NCI-H510A treated with DMSO at 0.1 percent for 48 hours (cell line): ENCODE measurements at regions not wholly inside any gene's neighbourhood (a gene's known extent, or its start where the extent isn't known, plus 50 kb on each side); places are given as distances from the start of the nearest gene placed in this dataset.

ENCODE experiments used
- DNase-seq: peaks from one replicate; lab custom pipeline; 2025; lab: John Stamatoyannopoulos, UW

DNA sequence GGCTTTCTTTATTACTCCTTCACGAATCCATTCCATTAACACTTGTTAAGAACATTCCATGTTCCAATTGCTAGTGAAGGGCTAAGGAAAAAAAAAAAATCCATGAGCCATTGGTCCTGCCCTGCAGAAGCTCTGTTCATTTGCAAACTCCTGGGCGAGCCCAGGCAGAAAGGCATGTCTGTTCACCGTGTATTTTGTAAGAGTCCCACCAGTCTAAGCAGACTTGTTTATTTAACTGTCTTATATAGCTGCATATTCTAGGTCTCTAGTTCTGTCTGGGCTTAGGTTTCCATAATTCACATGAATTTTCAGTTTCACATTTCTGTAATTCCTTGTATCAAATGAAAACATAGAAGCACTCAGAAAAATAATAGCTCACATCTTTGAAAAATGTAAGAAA is 97.4 kb upstream of the POU2AF2 start:
- no peak for DNase-seq

DNA sequence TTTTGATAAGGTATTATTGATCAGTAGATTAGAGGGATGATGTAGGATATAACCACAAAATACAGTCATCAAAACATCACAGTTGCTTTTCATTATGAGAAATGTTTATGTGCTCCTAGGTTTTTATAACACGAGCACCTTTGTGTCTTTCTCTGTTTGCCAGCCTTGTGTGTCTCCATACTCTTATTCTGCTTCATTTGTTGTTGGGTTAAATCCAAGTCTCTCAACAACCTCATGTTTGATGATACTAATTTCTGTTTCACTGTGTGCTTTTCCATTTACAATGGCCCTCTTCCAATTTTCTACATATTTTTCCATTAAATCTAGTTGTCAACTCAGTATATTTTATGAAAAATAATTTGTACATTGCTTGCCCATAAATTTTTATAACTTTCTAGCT is 107.7 kb upstream of the POU2AF2 start:
- DNase-seq = no peak

DNA sequence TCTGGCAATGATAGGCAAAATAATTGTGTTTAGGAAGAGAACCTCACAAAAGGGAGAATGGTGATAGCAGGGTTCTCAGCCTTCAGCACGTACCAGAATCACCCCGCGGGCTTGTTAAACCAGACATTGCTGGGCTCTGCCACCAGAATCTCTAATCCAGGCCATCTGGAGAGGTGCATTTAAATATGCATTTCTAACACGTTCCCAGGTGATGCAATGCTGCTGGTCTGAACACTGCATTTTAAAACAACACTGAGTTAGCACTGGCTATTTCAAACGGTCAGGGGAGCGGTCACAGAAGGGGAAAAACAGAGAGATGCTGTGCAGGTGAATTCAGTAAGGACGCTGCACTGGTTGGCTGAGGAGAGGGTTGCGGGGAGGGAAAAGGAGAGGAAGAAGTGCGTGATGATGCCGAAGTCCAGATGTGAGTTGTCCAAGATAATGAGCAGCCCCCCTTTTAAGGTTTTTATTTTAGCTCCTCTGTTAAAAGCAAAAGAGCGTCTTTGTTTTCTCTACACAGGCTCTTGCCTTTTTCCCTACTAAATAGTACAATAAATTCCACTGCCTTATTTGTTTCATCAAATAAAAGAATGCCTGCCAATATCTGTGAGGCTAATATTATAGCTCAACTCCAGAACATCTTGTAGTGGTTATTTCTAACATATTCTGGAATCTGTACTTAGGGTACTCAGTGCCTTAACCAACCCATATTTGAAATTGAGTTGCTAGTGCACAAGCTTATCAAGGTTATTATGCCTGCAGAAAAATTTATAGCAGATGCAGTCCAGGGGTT is 109.6 kb upstream of the POU2AF2 start:
- DNase-seq = no peak

DNA sequence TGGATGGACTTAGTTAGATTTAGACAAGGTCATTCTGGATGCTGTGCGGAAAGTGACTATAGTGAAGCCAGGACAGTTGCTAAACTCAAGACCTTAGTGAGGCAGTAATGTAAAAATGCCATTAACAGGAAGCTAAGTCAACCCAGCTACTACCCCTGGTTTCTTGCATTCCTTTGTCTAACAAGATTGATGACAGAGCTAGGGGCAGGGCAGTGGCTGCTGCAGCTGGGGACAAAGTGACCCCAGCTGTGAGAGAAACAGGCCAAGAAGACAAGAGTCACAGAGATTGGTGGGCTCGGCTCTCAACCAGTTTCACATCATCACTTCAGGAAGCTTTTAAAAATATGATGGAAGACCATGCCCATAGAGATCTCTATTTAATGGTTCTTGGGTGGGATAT is 110.4 kb upstream of the POU2AF2 start:
- no peak for DNase-seq

DNA sequence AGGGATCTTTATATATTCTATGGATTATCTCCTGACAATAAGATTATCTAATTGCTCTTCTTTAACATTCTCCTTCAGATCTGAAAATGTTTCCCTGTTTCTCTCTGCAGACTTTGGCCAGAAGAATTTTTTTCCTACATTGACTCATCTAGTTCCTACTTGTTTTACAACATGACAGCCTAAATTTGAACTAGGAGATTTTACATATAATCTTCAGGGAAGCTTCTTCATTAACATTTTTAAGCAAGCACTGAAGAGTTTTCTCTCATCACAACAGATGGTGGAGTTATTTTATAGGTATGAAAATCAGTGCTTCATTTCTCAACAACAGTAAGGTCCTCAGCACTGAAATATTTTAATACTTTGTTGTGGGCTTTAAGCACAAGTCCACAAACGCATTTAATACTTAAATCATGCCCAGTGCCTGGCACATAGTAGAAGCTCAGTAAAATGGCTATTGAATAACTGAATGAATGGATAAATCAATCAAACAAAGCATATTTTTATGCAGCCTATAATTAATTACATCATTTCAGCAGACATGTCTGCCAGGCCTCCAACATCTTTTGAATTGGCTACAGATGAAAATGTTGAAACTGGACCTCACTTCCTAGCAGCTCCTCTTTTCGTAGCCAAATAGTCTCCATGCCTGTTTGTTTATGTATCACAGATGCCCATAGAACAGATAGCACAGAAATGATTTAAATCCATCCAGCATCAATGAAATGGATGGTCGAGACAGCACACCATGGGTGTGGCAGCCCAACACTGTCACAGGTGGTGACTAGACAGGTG is 117.3 kb upstream of the POU2AF2 start:
- DNase-seq = no peak

DNA sequence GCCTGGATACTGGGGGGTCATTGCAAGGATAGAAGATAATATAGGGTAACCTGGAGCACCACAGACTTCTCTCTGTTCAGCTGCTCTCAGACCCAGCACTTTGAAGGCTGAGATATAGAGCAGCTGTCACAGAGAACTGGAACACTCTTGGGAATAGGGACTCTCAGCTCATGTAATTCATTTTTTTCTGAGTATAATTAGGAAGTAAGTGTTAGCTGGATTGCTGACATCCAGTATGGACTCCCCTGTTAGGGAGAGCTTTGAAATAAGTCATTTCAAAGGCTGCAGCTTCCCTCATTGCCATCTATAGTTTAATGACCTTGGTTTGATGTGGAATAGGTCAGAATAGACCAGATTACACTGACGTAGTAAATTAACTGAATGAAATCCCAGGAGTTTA is 120.8 kb upstream of the POU2AF2 start:
- no peak for DNase-seq

DNA sequence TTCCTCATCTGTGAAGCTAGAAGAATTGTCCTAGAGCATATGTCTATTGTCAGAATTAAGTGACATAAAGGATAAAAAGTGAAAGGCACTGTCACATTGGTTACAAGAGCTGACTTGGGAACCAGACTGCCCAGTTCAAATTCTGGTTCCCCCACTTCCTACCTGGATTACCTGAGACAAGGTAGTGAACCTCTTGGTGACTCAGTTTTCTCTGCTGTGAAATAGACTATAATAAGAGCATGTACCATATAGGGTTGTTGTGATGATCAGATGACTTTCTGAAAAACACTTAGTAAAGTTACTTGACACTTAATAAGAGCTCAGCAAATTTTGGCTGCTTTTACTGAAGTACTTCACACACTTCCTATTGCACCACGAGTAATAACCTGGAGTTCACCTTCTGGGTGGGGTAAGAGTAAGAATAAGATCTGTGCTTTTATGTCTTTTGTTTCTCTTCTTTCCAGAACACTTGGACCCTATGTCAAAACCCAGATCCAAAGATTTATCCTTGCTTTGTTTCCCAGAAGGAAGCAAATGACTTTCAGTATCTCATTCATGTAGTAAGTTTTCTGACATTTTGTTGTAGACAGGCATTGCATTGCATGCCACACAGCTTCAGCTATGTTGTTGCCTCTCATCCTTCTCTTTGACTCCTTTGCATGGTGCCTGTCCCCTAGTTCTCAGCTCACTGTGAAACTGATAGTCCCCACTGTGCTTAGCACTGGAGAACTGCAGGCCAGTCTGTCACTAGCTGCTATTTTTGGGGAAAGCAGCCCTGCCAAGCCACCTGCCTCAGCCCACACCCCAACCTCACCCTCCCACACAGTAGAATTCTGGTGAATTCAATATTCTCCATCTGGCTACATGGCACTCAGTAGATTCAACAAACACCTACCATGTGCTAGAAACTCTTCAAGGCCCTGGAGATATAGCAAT is 121.8 kb upstream of the POU2AF2 start:
- DNase-seq = no peak

DNA sequence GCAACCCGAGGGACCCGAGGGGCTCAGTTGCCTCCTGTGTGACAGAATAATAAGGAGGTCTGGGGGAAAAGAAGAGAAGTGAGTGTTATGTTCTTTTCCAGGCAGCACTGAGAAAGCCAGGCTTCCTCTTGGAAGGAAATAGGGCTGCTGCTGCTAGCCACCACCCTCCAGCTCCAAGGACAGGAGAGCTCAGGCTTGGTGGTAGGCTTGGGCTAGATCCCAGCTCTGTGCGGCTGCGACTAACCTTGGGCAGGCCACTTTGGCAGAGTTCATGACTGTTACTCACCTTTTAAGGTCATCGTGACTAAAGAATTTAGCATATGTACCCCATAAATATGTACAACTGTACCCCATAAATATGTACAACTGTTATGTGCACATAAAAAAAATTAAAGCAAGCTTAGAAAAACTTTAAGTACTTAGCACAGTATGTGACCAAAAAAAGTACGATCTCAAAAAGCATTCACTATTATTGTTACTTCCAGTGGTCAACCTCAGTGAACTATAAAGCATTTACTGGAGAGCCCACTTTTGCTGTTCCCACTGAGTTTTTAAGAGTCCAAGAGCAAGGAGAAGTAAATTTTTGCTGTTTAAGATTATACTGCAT is 124.7 kb upstream of the POU2AF2 start:
- DNase-seq = no peak

DNA sequence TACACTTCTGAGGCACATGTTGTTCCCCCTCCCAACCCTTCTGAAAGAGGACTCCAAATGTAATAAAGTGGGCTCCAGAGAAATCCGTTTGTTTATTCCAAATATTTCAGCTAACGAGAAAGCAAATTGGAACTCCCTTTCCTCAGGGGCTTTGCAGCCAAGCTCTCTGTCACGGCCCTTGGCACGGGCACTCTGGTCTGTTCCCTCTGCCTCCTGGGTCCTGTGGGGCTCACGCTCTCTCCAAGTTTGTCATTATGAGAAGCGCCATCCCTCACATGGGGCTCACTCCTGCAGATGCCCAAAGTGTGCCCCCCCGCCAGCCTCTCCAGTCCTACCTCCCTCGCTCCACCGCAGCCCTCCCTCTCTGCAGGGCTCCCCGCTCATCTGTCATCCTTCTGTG is 125.4 kb upstream of the POU2AF2 start:
- no peak for DNase-seq

DNA sequence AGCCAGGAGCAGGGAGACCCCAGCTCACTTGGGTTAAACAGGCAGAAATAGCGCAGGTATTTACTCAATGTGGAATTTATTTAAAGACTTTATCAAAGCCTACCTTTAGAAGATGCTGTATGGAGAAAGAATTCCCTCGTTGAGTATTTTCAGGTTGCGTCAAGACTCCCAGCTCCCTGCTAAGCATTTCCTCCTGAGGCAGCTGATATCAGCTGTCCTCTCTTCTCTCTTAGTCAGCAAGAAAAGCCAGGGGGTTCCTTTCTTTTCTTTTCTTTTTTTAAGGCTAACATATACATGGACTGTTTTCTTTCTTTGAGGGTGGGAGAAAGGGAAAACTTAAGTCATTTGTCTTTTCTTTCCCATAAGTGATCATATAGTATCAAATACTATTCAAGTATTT is 125.8 kb upstream of the POU2AF2 start:
- DNase-seq = no peak

DNA sequence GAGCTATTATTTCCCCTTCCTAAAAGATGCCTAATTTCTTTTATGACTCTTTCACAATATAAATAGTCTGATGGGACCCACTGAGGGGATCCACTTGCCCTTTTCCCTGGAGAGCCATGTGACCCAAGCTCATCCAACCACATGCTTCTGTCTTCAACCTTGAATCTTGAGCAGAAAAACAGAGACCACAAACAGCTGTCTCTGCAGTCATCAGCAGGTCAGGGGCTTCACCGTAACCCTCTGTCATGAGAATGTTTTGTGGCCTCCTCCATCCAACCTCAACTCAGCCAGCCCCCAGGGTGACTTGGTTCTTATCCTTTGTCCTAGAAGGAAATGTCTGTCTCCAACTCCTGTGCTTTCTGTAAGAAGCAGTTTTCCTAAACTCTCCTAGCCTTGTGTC is 129.6 kb upstream of the POU2AF2 start:
- DNase-seq = no peak

DNA sequence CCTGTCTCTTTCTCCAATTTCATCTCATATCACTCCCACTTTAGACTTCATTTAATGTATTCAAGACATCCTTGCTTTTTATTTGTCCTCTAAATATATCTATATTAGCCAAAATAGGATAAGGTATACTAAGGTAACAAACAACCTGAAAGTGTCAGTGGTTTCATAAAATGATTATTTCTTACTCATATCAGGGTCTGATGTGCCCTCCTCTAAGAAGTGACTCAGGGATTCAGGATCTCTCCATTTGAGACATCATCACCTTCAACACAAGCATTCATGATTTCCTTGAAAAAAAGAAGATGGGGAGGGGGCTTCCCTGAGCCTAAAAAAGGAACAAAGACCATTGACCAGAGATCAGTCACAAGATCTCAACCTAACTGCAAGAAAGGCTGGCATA is 131.4 kb upstream of the POU2AF2 start:
- DNase-seq = no peak

DNA sequence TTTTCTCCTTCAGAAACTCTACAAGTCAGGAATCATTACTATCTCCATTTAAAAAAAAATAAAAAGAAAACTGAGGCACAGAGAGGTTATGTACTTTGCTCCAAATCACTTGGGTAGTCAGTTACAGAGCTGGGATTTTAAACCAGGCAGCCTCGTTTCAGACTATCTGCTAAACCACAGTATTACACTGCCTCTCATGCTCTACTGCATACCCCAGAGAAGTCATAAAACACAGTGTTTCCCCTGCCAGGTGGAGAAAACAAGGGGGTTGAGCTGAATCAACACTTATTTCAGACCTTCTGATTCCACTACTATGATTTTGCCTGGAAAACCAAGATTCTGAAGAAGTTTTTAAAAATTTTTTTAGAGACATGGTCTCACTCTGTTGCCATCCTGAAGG is 132.9 kb upstream of the POU2AF2 start:
- DNase-seq = no peak

DNA sequence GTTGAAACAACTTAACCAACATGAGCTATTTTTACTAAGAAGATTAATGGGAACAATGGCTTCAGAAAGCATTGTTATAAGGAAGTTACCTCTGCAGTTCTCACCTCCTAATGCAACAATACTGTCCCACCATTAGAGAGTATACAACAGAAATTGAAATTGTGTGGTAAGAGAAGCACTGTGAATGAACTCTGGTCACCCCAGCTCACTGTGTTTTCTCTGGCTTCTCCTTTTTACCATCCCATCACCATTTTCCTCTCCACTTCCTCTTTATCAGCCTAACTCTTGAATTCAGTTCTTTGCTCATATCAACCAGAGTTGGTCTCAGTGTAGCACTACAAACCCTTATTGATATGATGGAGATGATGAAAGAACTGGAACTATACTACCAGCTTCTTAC is 138.0 kb upstream of the POU2AF2 start:
- DNase-seq = no peak

DNA sequence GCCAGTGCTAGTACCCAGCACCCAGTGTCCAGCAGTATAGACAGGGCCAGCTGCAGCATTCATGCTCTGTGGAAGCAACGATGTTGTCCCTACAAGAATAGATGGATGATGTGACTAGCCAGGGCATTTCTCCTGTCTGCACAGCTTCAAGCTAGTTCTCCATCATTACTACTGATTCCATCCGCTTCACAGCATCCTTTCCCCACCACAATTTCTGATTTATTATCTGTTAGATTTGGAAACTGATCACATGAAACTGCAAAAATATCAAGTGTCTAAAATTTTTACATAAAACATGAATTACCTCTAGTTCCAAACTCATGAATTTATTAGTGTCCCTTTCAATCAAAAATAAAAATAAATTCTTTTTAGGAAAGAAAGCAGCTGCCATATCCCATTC is 138.9 kb upstream of the POU2AF2 start:
- no peak for DNase-seq

DNA sequence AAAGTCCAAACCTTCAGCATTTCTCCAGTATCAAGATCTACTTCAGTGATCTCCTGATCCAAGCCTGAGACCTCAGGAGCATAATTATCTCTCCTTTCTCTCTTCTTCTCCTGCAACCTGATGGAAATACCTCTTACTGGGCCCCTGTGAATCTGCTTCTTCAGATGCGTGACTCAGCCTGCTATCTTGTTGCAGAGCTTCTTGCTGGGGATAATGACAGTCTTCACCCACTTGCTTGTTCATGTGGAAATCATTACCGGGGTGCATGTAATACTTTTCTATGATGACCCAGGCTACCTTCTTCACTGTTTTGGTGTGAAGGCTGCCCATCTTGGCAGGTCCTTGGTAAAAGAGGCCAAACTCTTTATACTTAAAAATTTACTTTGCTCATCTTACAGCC is 140.0 kb upstream of the POU2AF2 start:
- DNase-seq = no peak

DNA sequence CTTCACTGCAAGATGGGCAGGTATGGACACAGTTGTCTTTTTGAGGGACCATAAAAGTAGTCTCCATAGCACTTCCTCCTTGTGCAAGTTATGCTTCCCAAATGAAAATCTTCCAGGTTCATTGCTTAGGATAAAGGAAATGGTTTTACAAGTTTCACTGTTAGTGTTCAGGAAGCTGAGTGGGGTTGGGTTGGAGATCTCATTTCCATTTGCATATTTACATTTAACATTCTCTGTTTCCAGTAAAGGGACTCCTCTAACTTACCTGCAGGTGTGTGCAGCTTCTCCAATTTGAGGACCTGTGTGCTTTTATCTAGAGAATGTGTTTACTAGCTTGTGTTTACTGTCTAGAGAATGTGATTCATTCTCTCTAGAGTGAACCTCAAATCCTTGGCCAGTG is 141.3 kb upstream of the POU2AF2 start:
- no peak for DNase-seq

DNA sequence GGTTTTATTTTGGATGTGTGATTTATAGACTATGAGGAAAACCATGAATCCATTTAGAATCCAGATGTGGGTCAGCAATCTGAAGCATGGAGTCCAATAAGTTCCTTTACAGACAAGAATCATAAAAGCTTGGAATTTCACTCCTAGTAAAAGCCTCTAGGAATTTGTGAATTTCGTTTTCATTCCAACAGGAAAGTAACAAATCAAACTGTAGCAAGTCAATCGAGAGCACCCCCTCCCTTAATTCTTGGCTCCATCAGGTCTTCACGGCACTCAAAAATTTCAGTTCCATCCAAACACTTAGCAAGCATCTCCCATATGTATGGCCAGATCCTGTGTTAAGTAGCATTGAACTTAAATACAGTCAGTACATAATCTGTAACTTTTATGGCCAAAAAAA is 143.6 kb upstream of the POU2AF2 start:
- DNase-seq = no peak

DNA sequence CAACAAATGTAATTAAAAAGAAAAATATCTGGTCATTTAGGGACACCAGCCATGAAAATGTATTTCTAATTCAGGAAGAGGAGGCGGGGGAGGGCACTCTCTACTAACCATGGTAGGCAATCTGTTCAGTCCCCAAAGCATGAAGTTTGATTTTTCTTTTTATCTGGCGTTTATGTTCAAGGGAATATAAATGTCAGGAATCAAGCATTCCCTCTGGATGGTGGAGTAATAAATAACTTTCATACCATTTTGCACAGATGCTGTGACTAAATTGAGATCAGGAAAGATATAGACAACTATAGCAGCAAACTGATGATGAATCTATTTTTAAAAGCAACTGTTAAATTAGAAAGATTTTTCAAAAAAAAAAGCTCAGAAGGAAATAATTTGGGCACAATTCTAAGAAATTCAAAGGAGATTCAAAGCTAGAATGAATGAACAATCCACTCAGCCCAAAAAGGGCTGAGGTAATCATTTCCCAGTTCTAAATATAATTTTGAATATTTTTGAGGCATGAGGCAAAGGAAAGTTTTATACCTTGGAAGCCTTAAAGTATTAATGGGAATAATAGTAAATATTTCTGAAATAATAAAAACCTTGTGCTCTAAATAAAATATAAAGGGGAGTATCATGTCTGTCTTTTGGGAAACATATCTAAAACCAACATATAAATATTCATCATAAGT is 146.4 kb upstream of the POU2AF2 start:
- no peak for DNase-seq

DNA sequence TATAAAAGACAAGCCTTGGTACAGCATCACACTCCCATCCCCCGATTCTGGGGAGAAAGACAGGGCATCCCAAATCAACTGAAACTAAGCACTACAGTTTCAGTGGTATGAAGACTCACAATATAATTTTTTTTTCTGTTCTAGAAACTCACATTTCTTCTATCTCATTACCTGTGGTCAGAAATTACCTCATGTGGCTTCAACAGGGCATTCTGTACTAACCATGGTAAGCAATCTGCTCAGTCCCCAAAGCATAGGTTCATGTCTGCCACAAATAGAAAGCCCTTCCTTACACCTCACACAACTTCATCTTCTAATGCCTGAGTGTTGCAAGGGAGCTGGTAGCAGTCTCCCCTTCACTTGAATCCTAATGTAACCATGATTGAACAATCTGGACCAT is 147.4 kb upstream of the POU2AF2 start:
- no peak for DNase-seq

DNA sequence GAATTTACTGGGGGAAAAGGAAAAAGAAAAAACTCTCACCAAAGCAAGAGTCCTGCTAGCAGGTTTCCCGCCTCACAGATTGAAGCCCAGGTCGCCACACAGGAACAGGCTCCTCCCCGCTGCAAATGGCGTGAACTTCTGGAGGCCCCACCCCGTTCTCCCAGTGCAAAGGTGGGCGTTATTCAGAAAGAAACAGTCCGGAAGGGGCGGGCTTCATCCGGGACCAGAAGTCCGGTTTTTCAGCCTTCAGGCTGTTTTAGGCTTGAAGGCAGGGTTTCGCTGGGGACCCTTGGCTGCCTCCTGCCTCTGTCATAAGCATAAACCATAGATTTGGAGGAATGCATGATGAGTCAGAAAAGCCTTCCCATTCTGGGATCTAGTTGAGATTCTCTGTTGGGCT is 148.3 kb upstream of the POU2AF2 start:
- no peak for DNase-seq

DNA sequence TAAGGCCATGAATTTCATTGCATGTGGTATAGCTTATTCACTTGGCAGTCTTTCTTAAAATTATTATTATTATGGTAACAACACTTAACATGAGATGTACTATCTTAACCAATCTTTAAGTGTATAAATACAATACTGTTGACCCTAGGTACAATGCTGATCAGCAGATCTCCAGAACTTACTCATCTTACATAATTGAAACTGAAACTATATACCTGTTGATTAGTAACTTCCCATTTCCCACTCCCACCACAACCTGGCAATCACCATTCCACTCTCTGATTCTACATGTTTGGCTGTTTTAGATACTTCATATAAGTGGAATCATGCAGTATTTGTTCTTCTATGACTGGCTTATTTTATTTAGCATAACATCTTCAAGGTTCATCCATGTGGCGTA is 150.2 kb upstream of the POU2AF2 start:
- DNase-seq = no peak
